ENCODE measurements at regions not wholly inside any gene's neighbourhood (a gene's known extent, or its start where the extent isn't known, plus 50 kb on each side); places are given as distances from the start of the nearest gene placed in this dataset.

GRCh38 chr1:209203533-209203895, 380.0 kb upstream of the CAMK1G start:
- TF ChIP-seq CTCF (IDR thresholded peaks at IDR 0.05) = no peak
- TF ChIP-seq ZFX (IDR thresholded peaks at IDR 0.05; ENCODE audit: borderline replicate concordance) = no peak
